ENCODE measurements at regions not wholly inside any gene's neighbourhood (a gene's known extent, or its start where the extent isn't known, plus 50 kb on each side); places are given as distances from the start of the nearest gene placed in this dataset.

GRCh38 chr4:62130230-62130629 is 930.1 kb downstream of the ADGRL3 start:
- H3K18ac ChIP-seq (ENCODE audit: insufficient read length, low read depth, low read length) = no peak overlapping the region
- no peak overlapping the region for H2BK15ac ChIP-seq (ENCODE audit: low read depth, low read length)
- no peaks in the 10 kb centered on the region for H3K9me3 ChIP-seq (ENCODE audit: control insufficient read depth, low read depth, low read length)
- no peaks in the 10 kb centered on the region for H3K79me1 ChIP-seq (ENCODE audit: insufficient read depth, low read depth, low read length, poor library complexity, severe bottlenecking)
- no peak overlapping the region for H4K8ac ChIP-seq (replicated peaks; ENCODE audit: insufficient read length, low read depth, low read length)
- no peaks in the 10 kb centered on the region; the same call in 1 of the 2 replicates for H3K4me1 ChIP-seq (ENCODE audit: insufficient read depth, low read length)
- H3K9me3 Mint-ChIP-seq = peaks cover 6 to 21% of the 10 kb centered on the region in 2 experiments; a peak in 4 of 5 replicates
- H2BK12ac ChIP-seq (ENCODE audit: insufficient read length, low read depth, low read length) = no peak overlapping the region
- no CpG with 5 or more reads among the region's 2 CpGs for WGBS (ENCODE audit: extremely low coverage, insufficient read length, low lambda C conversion rate)
- no peak overlapping the region for H4K5ac ChIP-seq (ENCODE audit: insufficient read length, low read depth, low read length)
- H2BK5ac ChIP-seq (ENCODE audit: insufficient read length, low read length) = no peak overlapping the region
- H3K23me2 ChIP-seq (ENCODE audit: insufficient read length, low read depth, low read length, poor library complexity, severe bottlenecking) = no peaks in the 10 kb centered on the region
- H3K4me3 Mint-ChIP-seq = no peak overlapping the region
- peaks cover 15 to 24% of the 10 kb centered on the region in 2 experiments for H3K4me1 Mint-ChIP-seq
- no peak for DNase-seq
- H4K91ac ChIP-seq (ENCODE audit: insufficient read length, low read depth, low read length) = no peak overlapping the region
- no peaks in the 10 kb centered on the region for H3K79me2 ChIP-seq (ENCODE audit: insufficient read depth, low read length)
- H3K4me2 ChIP-seq (ENCODE audit: insufficient read depth, insufficient read length, low read length) = no peak overlapping the region
- peaks cover 4 to 17% (median 12%) of the 10 kb centered on the region in 3 experiments; a peak in 6 of 7 replicates for H3K36me3 Mint-ChIP-seq (ENCODE audit: insufficient read depth in 1 of 3, low read depth in 3 of 3)
- H2BK20ac ChIP-seq (ENCODE audit: low read depth, low read length, poor library complexity, severe bottlenecking) = no peak overlapping the region
- H3K9ac ChIP-seq (ENCODE audit: extremely low read depth, insufficient read length, low read length) = no peak overlapping the region
- H2AK5ac ChIP-seq (ENCODE audit: insufficient read length, low read length) = no peak overlapping the region
- H3K14ac ChIP-seq (ENCODE audit: insufficient read depth, low read length) = no peak overlapping the region
- H3K27ac ChIP-seq (ENCODE audit: insufficient read length, low read depth, low read length) = no peak overlapping the region
- no peak overlapping the region for H2AFZ ChIP-seq (ENCODE audit: low read length)
- H2BK120ac ChIP-seq (ENCODE audit: low read depth, low read length, poor library complexity, severe bottlenecking) = no peak overlapping the region
- H3K27me3 Mint-ChIP-seq (ENCODE audit: low read depth) = no peaks in the 10 kb centered on the region
- H3K56ac ChIP-seq (ENCODE audit: insufficient read length, low read depth, low read length) = no peak overlapping the region
- H3K27ac Mint-ChIP-seq = no peak overlapping the region
- H3K4ac ChIP-seq (ENCODE audit: low read depth, low read length) = no peak overlapping the region
- no peaks in the 10 kb centered on the region for H3K27me3 ChIP-seq (ENCODE audit: insufficient read depth, low read length)
- H3K23ac ChIP-seq (ENCODE audit: insufficient read length, low read depth, low read length) = no peak overlapping the region
- no peak for TF ChIP-seq CTCF (conservative IDR thresholded peaks at IDR 0.05)
- H3T11ph ChIP-seq (ENCODE audit: low read length) = no peak overlapping the region
- H4K20me1 ChIP-seq (ENCODE audit: control insufficient read depth, insufficient read depth, insufficient read length) = no peaks in the 10 kb centered on the region

Measured in H9 (cell line).